Adrenal gland (tissue), 9 donors: ENCODE measurements at regions not wholly inside any gene's neighbourhood (a gene's known extent, or its start where the extent isn't known, plus 50 kb on each side); places are given as distances from the start of the nearest gene placed in this dataset.

Experiments used
- DNase-seq, 7 donors: peaks; one replicate each; pipeline ENCODE4 v3.0.0-alpha.2; 2019 to 2020
- H3K27ac ChIP-seq, 5 donors: fragments of 200-600 bp; sonication (generic) in 4 of 5; 1 replicate in 3 of 5; 2 replicates in 2 of 5; pipeline versions ENCODE4 v1.5.1 to v1.8.0; 2016 to 2020; ENCODE audit warnings: mild to moderate bottlenecking in 1 of 5
- H3K27me3 ChIP-seq: fragments of 200-600 bp; 2 replicates; pipeline ENCODE4 v1.8.0; 2021
- H3K36me3 ChIP-seq, 2 donors: fragments of 200-600 bp; replicated peaks in 1 of 2; 1 replicate in 1 of 2; 2 replicates in 1 of 2; pipeline versions ENCODE4 v1.5.1 to v1.8.0; 2018 to 2022
- H3K4me1 ChIP-seq, 2 donors: fragments of 200-600 bp; replicated peaks in 1 of 2; 1 replicate in 1 of 2; 2 replicates in 1 of 2; pipeline versions ENCODE4 v1.5.1 to v1.8.0; 2018 to 2021
- H3K4me3 ChIP-seq, 4 donors: fragments of 200-600 bp; sonication (generic) in 3 of 4; one replicate each; pipeline ENCODE4 v1.5.1; 2016 to 2018
- H3K9me3 ChIP-seq, 3 donors: fragments of 200-600 bp; sonication (generic) in 1 of 3; replicated peaks in 1 of 3; 1 replicate in 2 of 3; 2 replicates in 1 of 3; pipeline versions ENCODE4 v1.5.1 to v1.8.0; 2016 to 2021
- POLR2A ChIP-seq, 2 donors: fragments of 450-650 bp; IDR thresholded peaks; one replicate each; pipeline ENCODE4 v1.6.1; 2017; ENCODE audit warnings: antibody characterized with exemption in 2 of 2, mild to moderate bottlenecking in 2 of 2, moderate library complexity in 1 of 2
- WGBS, 4 donors: extraction: QIAGEN DNeasy Blood & Tissue Kit in 2 of 4; methylation state at CpG; one replicate each; pipeline versions ENCODE4 v1.1.5 to v1.1.7; 2013 to 2017; 5-methylcytosine and 5-hydroxymethylcytosine counted together
- intact Hi-C, 2 donors: fragments of 100-400 bp; cut with DNase I; formaldehyde crosslinking; loops; one replicate each; pipeline versions ENCODE4 v1.14.1 to v1.15.0; 2022 to 2023
- TF ChIP-seq, protein P1 (sequence below), 6 experiments: fragments of 450-650 bp in 4 of 6; fragments of 200-600 bp in 2 of 6; sonication (generic) in 1 of 6; IDR thresholded peaks; 1 replicate in 5 of 6; 2 replicates in 1 of 6; pipeline versions ENCODE4 v1.5.1 to v1.8.0; 2016 to 2021; ENCODE audit warnings: antibody characterized with exemption in 6 of 6, mild to moderate bottlenecking in 2 of 6, moderate library complexity in 1 of 6
- donor health status: healthy with polysubstance abuse.
- donor health status: Bipolar disorder and iron deficiency.
- donor health status: DM: yes; HTN: yes; CAD: no.
- donor health status: DM: no; HTN: no; CAD: no.
- donor health status: DM: no; HTN: no; CAD: no.

DNA sequence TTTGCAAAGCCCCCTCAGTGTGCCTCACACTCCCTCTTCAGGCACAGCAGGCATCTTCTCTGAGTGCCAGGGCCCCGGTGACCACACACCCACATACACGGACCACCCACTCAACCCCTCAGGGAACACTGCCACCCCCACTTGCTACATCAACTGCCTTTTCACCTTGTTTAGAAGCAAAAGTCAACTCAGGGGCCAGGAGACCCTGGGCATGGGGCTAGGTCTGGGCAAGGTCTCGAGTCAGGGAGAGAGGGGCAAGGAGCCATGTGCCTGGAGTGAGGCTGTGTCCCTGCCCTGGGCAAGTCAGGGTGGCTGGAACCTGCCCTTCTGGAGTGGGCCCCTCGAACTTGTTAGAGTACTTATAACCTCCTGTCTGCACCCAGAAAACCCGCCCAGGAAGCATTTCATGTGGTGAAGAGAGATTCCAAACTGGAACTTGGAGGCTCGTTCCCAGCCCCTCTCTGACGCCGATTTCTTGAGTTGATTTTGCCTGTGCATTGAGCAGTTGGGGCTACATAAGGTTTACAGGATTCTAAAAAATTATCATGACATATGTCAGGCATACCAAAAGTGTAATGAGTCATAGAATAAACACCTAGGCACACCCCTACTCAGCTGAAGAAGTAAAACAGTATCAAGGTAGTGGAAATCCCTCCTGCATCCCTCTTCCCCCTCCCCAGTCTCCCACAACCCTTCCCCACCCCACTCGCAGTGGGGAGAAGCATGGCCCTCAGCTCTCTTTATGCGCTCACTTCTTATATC lies 74.3 kb downstream of the MYEOV start:
- no peaks in the 10 kb centered on the region for H3K9me3 ChIP-seq
- 88 to 89% (median 88%) methylated on average over 8 to 10 of the region's 10 CpGs for WGBS, 4 donors

DNA sequence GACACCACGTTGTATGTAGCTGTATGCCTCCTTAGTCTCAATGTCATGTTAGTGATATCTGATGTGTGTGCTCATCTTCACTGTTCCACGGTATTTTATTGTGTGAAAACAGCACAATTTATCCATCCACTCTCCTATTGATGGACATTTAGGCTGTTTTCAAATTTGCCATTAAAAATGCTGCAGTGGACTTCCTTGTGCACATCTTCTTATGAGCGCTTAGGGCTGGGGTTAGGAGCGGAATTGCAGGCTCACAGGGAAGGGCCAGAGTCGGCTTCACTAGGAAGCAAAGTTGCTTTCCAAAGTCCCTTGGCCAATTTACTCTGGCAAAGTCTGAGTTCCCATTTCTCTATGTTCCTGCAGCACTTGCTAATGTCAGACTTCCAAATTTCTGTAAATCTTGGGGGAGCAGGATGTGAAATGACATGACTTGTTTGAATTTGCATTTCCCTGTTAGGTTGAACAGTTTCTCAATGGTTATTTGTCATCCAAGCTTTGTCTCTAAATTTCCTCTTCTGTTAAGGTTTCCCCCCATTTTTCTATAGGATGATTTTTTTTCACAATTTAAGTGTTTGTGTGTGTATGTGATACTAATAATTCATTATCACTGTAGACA lies 75.4 kb downstream of the MYEOV start:
- H3K27ac ChIP-seq = no peak overlapping the region
- H3K4me1 ChIP-seq = no peaks in the 10 kb centered on the region
- intact Hi-C loops = no loop called here
- DNase-seq = no peak
- H3K4me3 ChIP-seq = no peak overlapping the region
- no peaks in the 10 kb centered on the region for H3K36me3 ChIP-seq
- H3K9me3 ChIP-seq = no peaks in the 10 kb centered on the region
- no peak for TF ChIP-seq POLR2A (IDR thresholded peaks at IDR 0.05)
- TF ChIP-seq, protein P1, sequence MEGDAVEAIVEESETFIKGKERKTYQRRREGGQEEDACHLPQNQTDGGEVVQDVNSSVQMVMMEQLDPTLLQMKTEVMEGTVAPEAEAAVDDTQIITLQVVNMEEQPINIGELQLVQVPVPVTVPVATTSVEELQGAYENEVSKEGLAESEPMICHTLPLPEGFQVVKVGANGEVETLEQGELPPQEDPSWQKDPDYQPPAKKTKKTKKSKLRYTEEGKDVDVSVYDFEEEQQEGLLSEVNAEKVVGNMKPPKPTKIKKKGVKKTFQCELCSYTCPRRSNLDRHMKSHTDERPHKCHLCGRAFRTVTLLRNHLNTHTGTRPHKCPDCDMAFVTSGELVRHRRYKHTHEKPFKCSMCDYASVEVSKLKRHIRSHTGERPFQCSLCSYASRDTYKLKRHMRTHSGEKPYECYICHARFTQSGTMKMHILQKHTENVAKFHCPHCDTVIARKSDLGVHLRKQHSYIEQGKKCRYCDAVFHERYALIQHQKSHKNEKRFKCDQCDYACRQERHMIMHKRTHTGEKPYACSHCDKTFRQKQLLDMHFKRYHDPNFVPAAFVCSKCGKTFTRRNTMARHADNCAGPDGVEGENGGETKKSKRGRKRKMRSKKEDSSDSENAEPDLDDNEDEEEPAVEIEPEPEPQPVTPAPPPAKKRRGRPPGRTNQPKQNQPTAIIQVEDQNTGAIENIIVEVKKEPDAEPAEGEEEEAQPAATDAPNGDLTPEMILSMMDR (IDR thresholded peaks at IDR 0.05) = no peak
- 74 to 93% (median 85%) methylated on average over 5 of the region's 5 CpGs for WGBS, 4 donors
- H3K27me3 ChIP-seq = no peaks in the 10 kb centered on the region

More for the DNA sequence above, 74.3 kb downstream of the MYEOV start:
- H3K36me3 ChIP-seq = no peaks in the 10 kb centered on the region
- no peaks in the 10 kb centered on the region for H3K4me1 ChIP-seq
- H3K27me3 ChIP-seq = no peaks in the 10 kb centered on the region
- intact Hi-C loops = no loop called here
- TF ChIP-seq, protein P1 (IDR thresholded peaks at IDR 0.05) = no peak
- no peak for TF ChIP-seq POLR2A (IDR thresholded peaks at IDR 0.05)
- no peak overlapping the region for H3K4me3 ChIP-seq
- H3K27ac ChIP-seq = no peak overlapping the region
- DNase-seq = peak in 2 of 7 donors; percentile 4 to 8

DNA sequence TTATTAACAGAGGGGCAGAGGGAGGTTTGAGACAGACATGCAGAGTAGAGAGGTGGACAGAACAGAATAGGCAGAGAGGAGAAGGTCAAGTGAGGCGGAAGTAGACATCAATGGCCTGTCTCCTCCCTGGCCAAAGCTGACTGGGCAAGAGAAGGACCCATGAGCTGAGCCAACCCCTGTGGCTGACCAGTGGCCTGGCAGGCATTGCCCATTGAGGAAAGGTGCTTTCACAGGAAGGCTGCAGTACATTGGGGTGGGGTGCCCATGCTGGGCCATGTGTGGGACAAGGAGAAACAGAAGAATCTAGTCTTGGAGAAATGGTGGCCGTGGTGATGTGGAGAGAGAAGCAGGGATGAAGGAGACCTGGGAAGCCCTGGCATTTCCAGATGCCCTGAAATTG lies 76.0 kb downstream of the MYEOV start:
- Histone ChIP-seq H3K27ac (no peak overlapping the region), H3K4me3 (no peak overlapping the region), H3K36me3 (no peaks in the 10 kb centered on the region), H3K9me3 (no peaks in the 10 kb centered on the region), H3K27me3 (no peaks in the 10 kb centered on the region), H3K4me1 (no peaks in the 10 kb centered on the region)
- intact Hi-C loops = no loop called here
- DNase-seq = peak in 2 of 7 donors; percentile 1 to 33
- 96 to 100% (median 97%) methylated on average over 2 of the region's 2 CpGs for WGBS, 4 donors
- no peak for TF ChIP-seq POLR2A (IDR thresholded peaks at IDR 0.05)
- TF ChIP-seq, protein P1 (IDR thresholded peaks at IDR 0.05) = no peak

DNA sequence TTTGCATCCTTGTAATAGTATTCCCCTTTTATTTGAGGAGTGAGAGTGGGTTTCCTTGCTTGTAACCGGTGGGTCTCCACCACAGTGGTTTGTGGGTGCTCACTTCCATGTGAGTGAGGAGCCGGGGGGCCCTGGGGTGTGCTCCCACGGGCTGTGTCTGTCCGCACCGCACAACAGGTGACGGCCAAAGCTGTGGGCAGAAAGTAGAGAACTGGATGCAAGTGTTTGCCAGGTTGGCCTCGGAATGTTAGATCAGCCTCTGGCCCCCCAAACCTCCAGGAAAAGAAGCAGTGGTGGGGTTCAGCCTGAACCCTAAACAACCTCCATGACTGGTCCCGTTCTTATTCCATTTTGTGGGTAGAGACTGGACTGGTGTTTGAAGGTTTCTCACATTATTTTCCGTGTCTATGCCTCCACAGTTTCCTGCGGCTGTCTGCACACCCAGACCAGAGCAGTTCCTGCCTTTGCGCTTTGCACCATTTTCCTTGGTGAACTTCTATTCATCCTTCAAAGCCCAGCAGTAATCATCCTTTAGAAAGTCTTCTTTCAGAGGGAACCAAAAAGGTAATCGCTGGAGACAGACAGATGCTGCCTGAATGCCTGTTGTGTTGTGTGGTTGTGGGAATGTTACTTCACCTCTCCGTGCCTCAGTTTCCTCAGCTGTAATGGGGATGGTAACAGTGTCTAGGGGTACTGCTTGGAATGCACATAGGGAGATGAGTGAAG lies 77.2 kb downstream of the MYEOV start:
- no peaks in the 10 kb centered on the region for H3K4me1 ChIP-seq
- no peak overlapping the region for H3K27ac ChIP-seq
- no peaks in the 10 kb centered on the region for H3K36me3 ChIP-seq
- H3K27me3 ChIP-seq = no peaks in the 10 kb centered on the region
- DNase-seq = peak in 3 of 7 donors; percentile 2 to 25 (median 2)
- no peak overlapping the region for H3K4me3 ChIP-seq
- no peaks in the 10 kb centered on the region for H3K9me3 ChIP-seq
- intact Hi-C loops = no loop called here
- TF ChIP-seq, protein P1 (IDR thresholded peaks at IDR 0.05) = no peak
- TF ChIP-seq POLR2A (IDR thresholded peaks at IDR 0.05) = no peak
- WGBS, 4 donors = 88 to 93% (median 90%) methylated on average over 13 of the region's 13 CpGs
